Upper lobe of left lung (tissue), 6 donors: ENCODE measurements at regions not wholly inside any gene's neighbourhood (a gene's known extent, or its start where the extent isn't known, plus 50 kb on each side); places are given as distances from the start of the nearest gene placed in this dataset.

Experiments
- ATAC-seq, 2 donors: fragments of 200-7000 bp; cut with Tn5 transposase; one replicate each; pipeline ENCODE4 v1.9.1; 2022; ENCODE audit warnings: mild to moderate bottlenecking in 2 of 2, moderate library complexity in 2 of 2; ENCODE audit not compliant: low FRiP score in 2 of 2
- DNase-seq, 2 donors: peaks; one replicate each; pipeline ENCODE4 v3.0.0-alpha.2; 2019 to 2020
- H3K27ac ChIP-seq, 4 donors: fragments of 200-600 bp; sonication (generic); one replicate each; pipeline ENCODE4 v1.5.1; 2016 to 2019
- H3K27me3 ChIP-seq, 4 donors: fragments of 200-600 bp; sonication (generic); one replicate each; pipeline ENCODE4 v1.5.1; 2017 to 2019
- H3K36me3 ChIP-seq, 4 donors: fragments of 200-600 bp; sonication (generic); one replicate each; pipeline ENCODE4 v1.5.1; 2016 to 2019
- H3K4me1 ChIP-seq, 4 donors: fragments of 200-600 bp; sonication (generic); one replicate each; pipeline ENCODE4 v1.5.1; 2018 to 2019
- H3K4me3 ChIP-seq, 4 donors: fragments of 200-600 bp; sonication (generic); one replicate each; pipeline ENCODE4 v1.5.1; 2017 to 2019; ENCODE audit warnings: mild to moderate bottlenecking in 2 of 4, moderate library complexity in 1 of 4
- H3K9me3 ChIP-seq, 4 donors: fragments of 200-600 bp; sonication (generic); one replicate each; pipeline ENCODE4 v1.5.1; 2018 to 2019
- CTCF ChIP-seq, 6 experiments: fragments of 450-650 bp in 4 of 6; fragments of 200-600 bp in 2 of 6; sonication (generic) in 2 of 6; IDR thresholded peaks; one replicate each; pipeline ENCODE4 v1.5.1; 2016 to 2019; ENCODE audit warnings: antibody characterized with exemption in 6 of 6
- EP300 ChIP-seq, 4 donors: sonication (generic); formaldehyde crosslinking; IDR thresholded peaks; one replicate each; pipeline ENCODE4 v1.5.1; 2017; ENCODE audit warnings: antibody characterized with exemption in 4 of 4, control low read depth in 2 of 4
- POLR2A ChIP-seq, 4 donors: fragments of 450-650 bp; IDR thresholded peaks; one replicate each; pipeline ENCODE4 v1.5.1; 2016 to 2017; ENCODE audit warnings: antibody characterized with exemption in 4 of 4, mild to moderate bottlenecking in 2 of 4
- POLR2AphosphoS5 ChIP-seq, 2 donors: sonication (generic); formaldehyde crosslinking; IDR thresholded peaks; one replicate each; pipeline ENCODE4 v1.5.1; 2017; ENCODE audit warnings: antibody characterized with exemption in 2 of 2
- WGBS, 2 donors: methylation state at CpG; one replicate each; pipeline ENCODE4 v1.1.5; 2017 to 2018; 5-methylcytosine and 5-hydroxymethylcytosine counted together
- donor health status: DM: no; HTN: no; CAD: no; lungs with moderate emphysema.
- donor health status: DM: no; HTN: yes; CAD: no; lungs with severe emphysema.

DNA sequence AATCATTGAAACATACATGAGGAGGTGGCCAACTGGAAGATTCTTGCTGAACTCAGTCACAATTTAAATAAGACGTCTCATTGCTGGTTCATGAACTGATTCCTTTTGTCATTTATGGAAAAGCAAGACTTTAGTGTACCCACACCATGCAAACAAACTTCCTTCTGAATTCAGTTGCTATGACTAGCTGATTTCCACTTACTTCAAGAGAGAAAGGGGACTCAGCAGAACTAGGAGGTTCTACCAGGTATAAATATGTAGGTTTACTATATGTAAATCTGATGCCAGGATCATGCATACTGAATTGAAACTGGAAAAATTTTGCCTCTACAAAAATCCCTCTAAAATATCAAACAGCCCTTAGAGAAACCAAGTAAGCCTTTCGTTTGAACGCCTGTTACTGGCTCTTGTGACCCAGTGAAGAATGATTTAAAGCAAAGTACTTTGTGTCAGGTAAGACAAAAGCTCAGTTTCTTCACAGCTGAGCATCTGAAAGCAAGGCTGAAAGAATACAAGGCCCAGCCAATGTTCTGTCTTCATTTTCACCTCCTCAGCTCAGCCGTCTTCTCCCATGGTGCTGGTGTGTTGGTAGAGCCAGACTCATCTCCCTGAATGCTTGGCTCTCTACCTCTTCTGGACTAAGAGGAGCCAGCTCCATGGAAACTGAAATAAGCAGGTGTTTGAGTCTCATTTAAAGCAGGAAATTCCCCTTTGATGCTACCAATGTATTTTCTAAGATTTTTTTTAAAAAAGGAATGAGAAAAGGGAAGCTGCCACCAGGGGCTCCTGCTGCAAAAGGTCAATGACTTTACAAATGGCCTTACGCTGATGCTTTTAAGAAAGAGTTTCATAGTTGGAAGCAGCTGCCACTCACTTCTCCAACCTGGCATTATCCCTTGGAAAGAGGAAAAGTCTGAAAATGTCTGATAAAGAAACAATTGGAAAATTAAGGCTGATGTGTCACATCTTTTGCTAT lies 301.6 kb downstream of the EFHB start:
- Histone ChIP-seq H3K4me1 (no peaks in the 10 kb centered on the region), H3K36me3 (no peaks in the 10 kb centered on the region), H3K27ac (no peak overlapping the region), H3K9me3 (peaks cover 0 to 3% (median 0%) of the 10 kb centered on the region in 4 donors), H3K4me3 (no peak overlapping the region), H3K27me3 (no peaks in the 10 kb centered on the region)
- no peak for ATAC-seq
- no peak for TF ChIP-seq CTCF (IDR thresholded peaks at IDR 0.05)
- 84 to 86% methylated on average over 5 of the region's 5 CpGs for WGBS, 2 donors
- DNase-seq, result no peak

DNA sequence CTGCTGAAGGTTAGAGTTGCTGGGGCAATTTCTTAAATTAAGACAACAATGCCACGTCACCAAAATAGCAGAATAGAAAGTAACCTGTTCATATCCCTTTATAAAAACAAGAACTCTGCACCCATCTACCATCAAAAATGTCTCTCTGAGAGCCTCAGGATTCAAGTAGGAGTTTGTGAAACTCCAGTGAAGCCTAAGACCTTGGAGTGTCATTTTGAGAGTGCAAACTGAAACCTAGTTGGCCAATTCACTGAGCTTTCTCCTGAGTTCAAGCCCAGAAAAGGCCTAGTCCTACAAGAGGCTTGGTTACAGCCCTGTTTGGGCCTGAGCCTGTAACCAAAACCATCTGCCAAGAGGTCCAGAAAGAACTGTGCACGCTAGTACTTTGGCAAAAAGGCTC lies 335.1 kb downstream of the EFHB start:
- no peak for ATAC-seq
- Histone ChIP-seq H3K4me1 (no peaks in the 10 kb centered on the region), H3K27me3 (no peaks in the 10 kb centered on the region), H3K9me3 (no peaks in the 10 kb centered on the region), H3K27ac (no peak overlapping the region), H3K4me3 (no peak overlapping the region), H3K36me3 (no peaks in the 10 kb centered on the region)
- TF ChIP-seq EP300 (IDR thresholded peaks at IDR 0.05), result no peak
- TF ChIP-seq CTCF (IDR thresholded peaks at IDR 0.05), result no peak
- no peak for TF ChIP-seq POLR2AphosphoS5 (IDR thresholded peaks at IDR 0.05)
- TF ChIP-seq POLR2A (IDR thresholded peaks at IDR 0.05), result no peak
- 42 to 50% methylated on average over 2 of the region's 2 CpGs for WGBS, 2 donors
- no peak for DNase-seq

DNA sequence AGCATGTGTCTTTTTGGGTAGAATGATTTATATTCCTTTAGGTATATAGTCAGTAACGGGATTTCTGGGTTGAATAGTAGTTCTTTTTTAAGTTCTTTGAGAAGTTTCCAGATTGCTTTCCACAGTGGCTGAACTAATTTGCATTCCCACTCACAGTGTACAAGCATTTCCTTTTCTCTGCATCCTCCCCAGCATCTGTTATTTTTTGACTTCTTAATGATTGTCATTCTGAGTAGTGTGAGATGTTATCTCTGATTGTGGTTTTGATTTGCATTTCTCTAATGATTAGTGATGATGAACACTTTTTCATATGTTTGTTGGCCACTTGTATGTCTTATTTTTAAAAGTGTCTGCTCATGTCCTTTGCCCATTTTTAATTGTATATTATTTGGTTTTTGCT lies 337.6 kb downstream of the EFHB start:
- Histone ChIP-seq H3K27me3 (no peaks in the 10 kb centered on the region), H3K9me3 (no peaks in the 10 kb centered on the region), H3K4me1 (no peaks in the 10 kb centered on the region), H3K36me3 (no peaks in the 10 kb centered on the region), H3K27ac (no peak overlapping the region), H3K4me3 (no peak overlapping the region)
- ATAC-seq, result no peak
- 79 to 86% methylated on average over 1 of the region's 1 CpG for WGBS, 2 donors
- no peak for DNase-seq
- TF ChIP-seq EP300 (IDR thresholded peaks at IDR 0.05) (no peak), POLR2A (IDR thresholded peaks at IDR 0.05) (no peak), CTCF (IDR thresholded peaks at IDR 0.05) (no peak), POLR2AphosphoS5 (IDR thresholded peaks at IDR 0.05) (no peak)

- 65 to 77% methylated on average over 1 of the region's 1 CpG for WGBS, 2 donors
- DNase-seq, result no peak
- Histone ChIP-seq H3K27ac (no peak overlapping the region), H3K9me3 (no peaks in the 10 kb centered on the region), H3K27me3 (no peaks in the 10 kb centered on the region), H3K4me1 (no peaks in the 10 kb centered on the region), H3K4me3 (no peak overlapping the region), H3K36me3 (no peaks in the 10 kb centered on the region)
- TF ChIP-seq EP300 (IDR thresholded peaks at IDR 0.05), result no peak
- TF ChIP-seq POLR2AphosphoS5 (IDR thresholded peaks at IDR 0.05), result no peak
- TF ChIP-seq POLR2A (IDR thresholded peaks at IDR 0.05), result no peak
- no peak for TF ChIP-seq CTCF (IDR thresholded peaks at IDR 0.05)
- no peak for ATAC-seq
Observed at GRCh38 chr3:19595884-19596283, 338.1 kb downstream of the EFHB start.
